ENCODE measurements at regions not wholly inside any gene's neighbourhood (a gene's known extent, or its start where the extent isn't known, plus 50 kb on each side); places are given as distances from the start of the nearest gene placed in this dataset.

DNA sequence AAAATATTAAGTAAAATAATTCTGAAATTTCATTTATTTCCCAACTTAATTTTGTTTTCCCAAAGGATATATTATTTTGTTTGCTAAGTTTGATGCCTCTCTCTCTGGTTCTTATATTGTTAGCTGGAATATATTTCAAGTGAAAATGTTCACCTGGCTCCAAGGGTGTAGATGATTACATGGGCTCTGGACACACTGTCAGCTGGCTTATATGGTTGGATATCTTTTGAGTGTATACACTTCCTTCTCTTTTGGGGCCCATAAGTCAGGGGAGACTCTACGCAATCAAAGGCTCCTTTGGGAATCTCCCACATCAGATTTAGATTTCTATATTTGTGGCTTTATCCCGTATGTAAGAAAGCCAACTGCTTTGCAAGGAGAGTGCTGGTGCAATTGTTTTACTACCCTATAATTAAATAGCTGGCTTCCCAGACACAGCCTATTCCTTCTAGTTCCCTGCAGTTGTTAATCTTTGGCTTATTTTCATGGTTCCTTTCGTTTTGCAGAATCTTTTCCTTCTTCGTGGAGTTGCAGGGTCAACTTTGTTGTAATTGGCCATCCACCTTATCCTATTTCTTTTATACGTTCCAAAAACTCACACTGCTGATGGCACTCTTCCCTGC, 225.7 kb downstream of the DPH6 start:
- no peak for DNase-seq

- no peak for DNase-seq
Observed at GRCh38 chr15:35319354-35319753, 226.6 kb downstream of the DPH6 start.

GRCh38 chr15:35317217-35317616, 228.7 kb downstream of the DPH6 start:
- no peak for DNase-seq

GRCh38 chr15:35312344-35312743, 227.2 kb upstream of the NANOGP8 start:
- DNase-seq: no peak

- DNase-seq: no peak
Observed at GRCh38 chr15:35311615-35312014, 226.5 kb upstream of the NANOGP8 start.

GRCh38 chr15:35309886-35310285, 224.8 kb upstream of the NANOGP8 start:
- no peak for DNase-seq

GRCh38 chr15:35308802-35309201, 223.7 kb upstream of the NANOGP8 start:
- DNase-seq: peak; percentile 73

GRCh38 chr15:35307676-35308075, 222.6 kb upstream of the NANOGP8 start:
- no peak for DNase-seq

GRCh38 chr15:35307026-35307425, 221.9 kb upstream of the NANOGP8 start:
- DNase-seq: no peak

DNA sequence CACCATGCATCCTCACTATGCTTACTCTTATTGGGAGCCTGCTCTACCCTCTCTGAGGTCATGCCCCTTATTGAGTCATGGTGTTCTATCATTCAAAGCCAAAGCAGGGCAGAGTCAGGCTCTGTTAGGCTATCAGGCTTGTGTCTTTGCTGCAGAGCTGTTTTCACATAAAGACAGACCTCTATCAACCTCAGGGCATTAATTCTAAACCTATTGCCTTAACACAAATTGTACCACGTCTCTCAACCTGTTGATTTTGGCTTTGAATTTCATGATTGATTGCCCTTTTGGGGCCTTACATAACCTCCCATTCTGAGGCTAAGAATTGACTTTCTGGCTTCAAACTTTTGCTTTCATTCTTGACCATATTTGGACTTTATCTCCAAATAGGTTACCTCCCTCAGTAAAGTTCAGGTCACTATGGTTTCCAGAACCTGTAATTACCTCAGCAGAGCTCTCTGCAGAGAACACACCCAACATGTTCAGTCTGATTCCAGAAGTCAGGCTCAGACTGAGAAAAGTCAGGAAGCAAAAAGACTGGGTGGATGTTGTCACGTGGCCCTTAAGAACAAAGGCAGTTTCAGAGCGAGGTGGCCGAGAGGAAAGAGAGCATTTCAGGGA, 221.4 kb upstream of the NANOGP8 start:
- no peak for DNase-seq

GRCh38 chr15:35305946-35306345, 220.9 kb upstream of the NANOGP8 start:
- DNase-seq: peak; percentile 59

DNA sequence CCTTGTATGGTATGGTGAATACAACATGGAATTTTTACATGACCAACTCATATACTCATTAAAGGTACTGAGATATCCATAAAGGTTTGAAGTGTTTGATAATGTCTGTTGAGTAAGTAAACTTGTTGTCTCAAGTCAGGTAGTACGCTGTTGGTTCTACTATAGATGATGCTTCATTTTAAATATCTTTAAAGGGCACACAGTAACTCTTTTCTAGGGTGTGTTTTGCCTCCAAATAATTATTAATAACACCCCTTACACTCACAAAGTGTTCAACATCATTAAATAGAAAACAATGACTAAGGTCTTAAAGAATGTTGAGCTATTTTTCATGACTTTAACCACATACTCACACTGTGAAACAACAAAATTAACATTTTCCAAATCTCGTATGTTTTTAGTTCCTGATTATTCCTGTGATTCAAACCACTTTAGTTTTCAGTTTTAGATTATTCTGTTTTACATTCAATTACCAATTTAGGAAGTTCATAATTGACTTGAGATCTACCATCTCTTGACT, 220.0 kb upstream of the NANOGP8 start:
- DNase-seq: no peak

- no peak for DNase-seq
Observed at GRCh38 chr15:35304389-35304788, 219.3 kb upstream of the NANOGP8 start.

- no peak for DNase-seq
Observed at GRCh38 chr15:35302334-35302733, 217.2 kb upstream of the NANOGP8 start.

GRCh38 chr15:35301088-35301487, 216.0 kb upstream of the NANOGP8 start:
- no peak for DNase-seq

GRCh38 chr15:35299059-35299735, 214.1 kb upstream of the NANOGP8 start:
- DNase-seq: no peak

DNA sequence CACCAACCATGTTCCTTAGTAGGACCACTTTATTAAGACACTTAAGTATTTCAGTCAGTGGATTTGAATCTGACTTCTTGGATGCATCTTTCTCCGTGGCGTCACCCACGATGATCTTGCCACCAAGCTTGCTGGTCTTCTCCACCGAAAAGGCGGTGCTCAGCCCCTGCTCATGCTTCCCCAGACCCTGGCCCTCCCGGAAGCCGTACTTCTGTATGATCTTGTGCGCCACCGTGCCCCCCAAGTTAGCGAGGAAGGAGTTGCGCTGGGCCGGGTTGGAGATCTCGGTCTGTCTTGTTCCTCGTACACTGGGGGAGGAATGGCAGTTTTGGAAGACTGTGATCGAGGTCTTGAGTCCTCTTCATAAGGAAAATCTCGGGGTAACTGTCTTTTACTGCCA, 213.4 kb upstream of the NANOGP8 start:
- no peak for DNase-seq

DNA sequence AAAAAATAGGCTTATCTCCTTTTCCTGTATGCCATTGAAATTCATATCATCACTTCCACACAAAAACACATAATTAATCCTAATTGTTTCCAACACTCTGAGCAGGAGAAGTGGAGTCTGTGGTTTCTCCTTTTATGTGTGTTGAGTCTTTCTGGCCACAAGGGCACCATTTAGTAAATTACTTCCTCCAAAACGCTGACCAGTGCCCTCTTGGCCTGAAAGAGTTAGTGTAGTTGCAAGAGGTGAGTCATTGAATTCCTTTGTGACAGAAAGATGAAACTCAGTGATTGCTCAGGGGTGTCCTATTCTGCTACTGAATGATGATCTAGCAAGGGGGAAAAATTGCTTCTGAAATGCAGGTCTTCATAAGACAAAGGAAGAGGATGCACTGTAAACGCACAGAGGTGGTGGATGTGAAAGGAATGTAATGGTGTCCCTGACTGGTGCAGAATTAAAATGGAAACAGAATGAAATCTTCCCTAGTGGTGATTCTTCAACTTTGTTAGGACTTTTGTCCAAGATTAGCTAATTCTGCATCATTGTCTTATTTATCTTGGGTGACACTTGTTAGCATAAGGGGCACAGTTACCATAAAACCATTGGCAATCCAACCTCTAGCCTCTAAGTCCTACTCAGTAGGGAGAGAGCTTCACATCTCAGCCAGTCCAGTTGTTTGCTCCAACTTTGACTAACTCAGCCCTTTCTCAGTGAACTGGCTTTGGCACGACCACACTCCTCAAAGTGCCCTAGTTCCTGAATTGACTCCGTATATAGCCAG, 208.4 kb upstream of the NANOGP8 start:
- DNase-seq: no peak

GRCh38 chr15:35290301-35290721, 205.2 kb upstream of the NANOGP8 start:
- DNase-seq: no peak

DNA sequence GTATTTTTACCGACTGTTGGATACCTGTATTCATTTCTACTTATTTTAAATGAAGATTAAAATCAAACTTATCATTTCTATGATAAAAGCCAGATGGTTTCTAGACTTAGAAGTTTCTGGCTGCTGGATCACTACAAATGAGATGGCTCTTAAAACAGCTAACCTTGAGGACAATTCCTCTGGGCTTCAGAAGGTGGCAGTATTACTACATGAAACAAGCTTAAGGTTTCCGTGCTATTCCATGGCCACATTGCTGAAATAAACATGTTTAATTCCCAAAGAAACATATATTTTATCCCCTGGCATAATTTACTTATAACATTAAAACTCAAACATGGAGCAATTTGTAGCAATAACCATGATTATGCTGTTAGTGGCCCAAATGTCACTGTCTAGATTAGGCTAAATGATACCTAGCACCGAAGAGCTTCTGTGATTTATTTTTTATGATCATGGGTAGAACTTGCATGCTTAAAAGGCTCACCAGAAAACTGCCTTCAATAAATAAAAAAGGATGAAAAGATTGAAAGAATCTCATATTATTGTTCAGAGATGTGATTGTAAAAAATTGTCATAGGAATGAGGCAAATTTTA, 204.0 kb upstream of the NANOGP8 start:
- DNase-seq: peak; percentile 54

GRCh38 chr15:35288580-35288979, 203.5 kb upstream of the NANOGP8 start:
- DNase-seq: no peak

- DNase-seq: no peak
Observed at GRCh38 chr15:35286721-35287120, 201.6 kb upstream of the NANOGP8 start.

All from hindlimb muscle (tissue), 1 donor.